ENCODE measurements at regions not wholly inside any gene's neighbourhood (a gene's known extent, or its start where the extent isn't known, plus 50 kb on each side); places are given as distances from the start of the nearest gene placed in this dataset.

DNA sequence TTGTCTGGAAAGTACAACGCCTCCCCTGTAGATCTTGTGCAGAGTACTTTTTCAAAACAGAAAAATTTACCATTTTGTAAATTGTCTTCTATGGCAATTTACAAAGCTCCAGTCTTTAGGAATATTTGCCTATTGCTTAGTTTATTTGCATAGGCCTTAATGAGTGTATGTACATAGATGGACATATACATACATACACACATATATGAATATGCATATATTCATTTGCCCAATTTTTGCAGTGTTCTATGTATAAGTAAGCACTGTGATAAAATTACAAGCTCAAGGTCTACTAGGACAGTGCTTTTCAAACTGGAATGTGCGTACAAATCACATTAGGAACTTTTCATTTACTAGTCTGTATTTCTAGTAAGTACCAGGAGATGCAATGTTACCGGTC is 301.3 kb upstream of the SMARCA2 start:
- TF ChIP-seq SRF (IDR thresholded peaks at IDR 0.05; ENCODE audit: low read depth) = no peak
- TF ChIP-seq, protein P1, sequence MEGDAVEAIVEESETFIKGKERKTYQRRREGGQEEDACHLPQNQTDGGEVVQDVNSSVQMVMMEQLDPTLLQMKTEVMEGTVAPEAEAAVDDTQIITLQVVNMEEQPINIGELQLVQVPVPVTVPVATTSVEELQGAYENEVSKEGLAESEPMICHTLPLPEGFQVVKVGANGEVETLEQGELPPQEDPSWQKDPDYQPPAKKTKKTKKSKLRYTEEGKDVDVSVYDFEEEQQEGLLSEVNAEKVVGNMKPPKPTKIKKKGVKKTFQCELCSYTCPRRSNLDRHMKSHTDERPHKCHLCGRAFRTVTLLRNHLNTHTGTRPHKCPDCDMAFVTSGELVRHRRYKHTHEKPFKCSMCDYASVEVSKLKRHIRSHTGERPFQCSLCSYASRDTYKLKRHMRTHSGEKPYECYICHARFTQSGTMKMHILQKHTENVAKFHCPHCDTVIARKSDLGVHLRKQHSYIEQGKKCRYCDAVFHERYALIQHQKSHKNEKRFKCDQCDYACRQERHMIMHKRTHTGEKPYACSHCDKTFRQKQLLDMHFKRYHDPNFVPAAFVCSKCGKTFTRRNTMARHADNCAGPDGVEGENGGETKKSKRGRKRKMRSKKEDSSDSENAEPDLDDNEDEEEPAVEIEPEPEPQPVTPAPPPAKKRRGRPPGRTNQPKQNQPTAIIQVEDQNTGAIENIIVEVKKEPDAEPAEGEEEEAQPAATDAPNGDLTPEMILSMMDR (IDR thresholded peaks at IDR 0.05 in 2 of 3, conservative IDR thresholded peaks at IDR 0.05 in 1 of 3; ENCODE audit: borderline replicate concordance in 1 of 3, insufficient read depth in 1 of 3, low read depth in 2 of 3, low read length in 2 of 3) = no peak
- TF ChIP-seq JUND (IDR thresholded peaks at IDR 0.05) = no peak
- TF ChIP-seq EZH2phosphoT487 (IDR thresholded peaks at IDR 0.05; ENCODE audit: borderline replicate concordance) = no peak
- TF ChIP-seq ELF1 (IDR thresholded peaks at IDR 0.05; ENCODE audit: borderline replicate concordance, low read depth) = no peak
- no peak for TF ChIP-seq POLR2A (IDR thresholded peaks at IDR 0.05; ENCODE audit: borderline replicate concordance, extremely low read depth, insufficient read depth, insufficient read length)
- no peak for TF ChIP-seq CEBPB (IDR thresholded peaks at IDR 0.05; ENCODE audit: low read depth)
- no peak for TF ChIP-seq POLR2AphosphoS5 (IDR thresholded peaks at IDR 0.05; ENCODE audit: low read depth, low read length)
- TF ChIP-seq ZFX (IDR thresholded peaks at IDR 0.05) = no peak
- TF ChIP-seq EGR1 (IDR thresholded peaks at IDR 0.05; ENCODE audit: low read depth) = no peak
- no peak for TF ChIP-seq RAD21 (IDR thresholded peaks at IDR 0.05; ENCODE audit: low read depth)
- TF ChIP-seq ZNF274 (IDR thresholded peaks at IDR 0.05; ENCODE audit: low read depth, low read length) = no peak
- TF ChIP-seq EZH2 (IDR thresholded peaks at IDR 0.05) = no peak
- TF ChIP-seq YY1 (IDR thresholded peaks at IDR 0.05; ENCODE audit: extremely low read depth, insufficient replicate concordance, low read depth, low read length) = no peak

Measured in HCT116 (cell line).